ENCODE measurements at regions not wholly inside any gene's neighbourhood (a gene's known extent, or its start where the extent isn't known, plus 50 kb on each side); places are given as distances from the start of the nearest gene placed in this dataset.

DNA sequence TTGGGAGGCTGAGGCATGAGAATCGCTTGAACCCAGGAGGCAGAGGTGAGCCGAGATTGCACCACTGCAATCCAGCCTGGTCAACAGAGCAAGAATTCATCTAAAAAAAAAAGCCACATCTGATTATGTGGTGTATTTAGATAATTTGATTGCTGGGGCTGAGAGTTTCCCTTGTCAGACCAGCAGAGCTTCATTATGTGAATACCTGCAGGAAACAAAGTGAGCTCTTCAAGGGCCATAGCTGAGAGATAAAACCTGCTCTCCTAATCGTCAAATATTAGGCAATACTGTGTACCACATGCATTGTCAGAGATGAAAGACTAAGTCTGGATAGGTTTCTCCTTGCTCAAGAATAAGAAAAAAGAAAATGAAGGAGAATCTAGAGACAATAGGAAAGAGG is 800.0 kb upstream of the IGFBP7 start:
- Histone ChIP-seq H3K79me2 (ENCODE audit: insufficient read depth, low read length) (no peaks in the 10 kb centered on the region), H3K4me2 (ENCODE audit: low read length) (no peak overlapping the region)
- TF ChIP-seq EZH2 (IDR thresholded peaks at IDR 0.05; ENCODE audit: borderline replicate concordance, low read length): no peak
- TF ChIP-seq, protein P1, sequence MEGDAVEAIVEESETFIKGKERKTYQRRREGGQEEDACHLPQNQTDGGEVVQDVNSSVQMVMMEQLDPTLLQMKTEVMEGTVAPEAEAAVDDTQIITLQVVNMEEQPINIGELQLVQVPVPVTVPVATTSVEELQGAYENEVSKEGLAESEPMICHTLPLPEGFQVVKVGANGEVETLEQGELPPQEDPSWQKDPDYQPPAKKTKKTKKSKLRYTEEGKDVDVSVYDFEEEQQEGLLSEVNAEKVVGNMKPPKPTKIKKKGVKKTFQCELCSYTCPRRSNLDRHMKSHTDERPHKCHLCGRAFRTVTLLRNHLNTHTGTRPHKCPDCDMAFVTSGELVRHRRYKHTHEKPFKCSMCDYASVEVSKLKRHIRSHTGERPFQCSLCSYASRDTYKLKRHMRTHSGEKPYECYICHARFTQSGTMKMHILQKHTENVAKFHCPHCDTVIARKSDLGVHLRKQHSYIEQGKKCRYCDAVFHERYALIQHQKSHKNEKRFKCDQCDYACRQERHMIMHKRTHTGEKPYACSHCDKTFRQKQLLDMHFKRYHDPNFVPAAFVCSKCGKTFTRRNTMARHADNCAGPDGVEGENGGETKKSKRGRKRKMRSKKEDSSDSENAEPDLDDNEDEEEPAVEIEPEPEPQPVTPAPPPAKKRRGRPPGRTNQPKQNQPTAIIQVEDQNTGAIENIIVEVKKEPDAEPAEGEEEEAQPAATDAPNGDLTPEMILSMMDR (IDR thresholded peaks at IDR 0.05; ENCODE audit: low read length): no peak

DNA sequence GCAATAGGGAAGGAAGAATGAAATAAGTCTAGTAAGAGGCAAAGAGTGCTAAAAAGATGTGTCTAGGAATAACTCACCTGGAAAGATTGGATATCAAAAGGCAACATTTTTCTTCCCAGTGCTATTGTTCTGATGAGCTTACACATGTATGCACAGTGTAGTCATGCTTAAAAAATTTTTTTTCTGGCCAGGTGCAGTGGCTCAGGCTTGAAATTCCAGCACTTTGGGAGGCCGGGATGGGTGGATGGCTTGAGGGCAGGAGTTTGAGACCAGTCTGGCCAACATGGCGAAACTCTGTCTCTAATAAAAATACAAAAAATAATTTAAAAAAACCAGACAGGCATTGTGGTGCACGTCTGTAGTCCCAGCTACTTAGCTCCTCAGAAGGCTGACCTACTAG is 795.8 kb upstream of the IGFBP7 start:
- Histone ChIP-seq H4K20me1 (ENCODE audit: insufficient read depth, low read length) (no peaks in the 10 kb centered on the region), H3F3A (ENCODE audit: insufficient read depth, low read length) (no peaks in the 10 kb centered on the region), H3K79me2 (ENCODE audit: insufficient read depth, low read length) (no peaks in the 10 kb centered on the region), H3K9me2 (ENCODE audit: low read depth, low read length) (no peaks in the 10 kb centered on the region), H3K36me3 (ENCODE audit: insufficient read depth, low read length) (no peaks in the 10 kb centered on the region), H3K4me1 (ENCODE audit: insufficient read depth, low read length, severe bottlenecking) (no peaks in the 10 kb centered on the region), H3K4me3 (ENCODE audit: low read depth, low read length, poor library complexity, severe bottlenecking) (no peak overlapping the region), H3K4me2 (ENCODE audit: low read length) (no peak overlapping the region), H3K9ac (ENCODE audit: low read length) (no peak overlapping the region), H3K9me3 (ENCODE audit: low read length) (no peaks in the 10 kb centered on the region), H2AFZ (ENCODE audit: low read length) (no peak overlapping the region), H3K27ac (ENCODE audit: low read depth, low read length, poor library complexity, severe bottlenecking) (no peak overlapping the region), H3K27me3 (ENCODE audit: insufficient read depth, low read length) (no peaks in the 10 kb centered on the region)
- TF ChIP-seq EZH2 (IDR thresholded peaks at IDR 0.05; ENCODE audit: borderline replicate concordance, low read length): no peak
- TF ChIP-seq, protein P1 (IDR thresholded peaks at IDR 0.05; ENCODE audit: low read length): no peak

More for the DNA sequence above, 800.0 kb upstream of the IGFBP7 start:
- Histone ChIP-seq H3K27ac (ENCODE audit: low read depth, low read length, poor library complexity, severe bottlenecking) (no peak overlapping the region), H3F3A (ENCODE audit: insufficient read depth, low read length) (no peaks in the 10 kb centered on the region), H3K4me3 (ENCODE audit: low read depth, low read length, poor library complexity, severe bottlenecking) (no peak overlapping the region), H3K36me3 (ENCODE audit: insufficient read depth, low read length) (no peaks in the 10 kb centered on the region), H4K20me1 (ENCODE audit: insufficient read depth, low read length) (no peaks in the 10 kb centered on the region), H2AFZ (ENCODE audit: low read length) (no peak overlapping the region), H3K4me1 (ENCODE audit: insufficient read depth, low read length, severe bottlenecking) (no peaks in the 10 kb centered on the region), H3K9me3 (ENCODE audit: low read length) (no peaks in the 10 kb centered on the region), H3K27me3 (ENCODE audit: insufficient read depth, low read length) (no peaks in the 10 kb centered on the region), H3K9me2 (ENCODE audit: low read depth, low read length) (no peaks in the 10 kb centered on the region), H3K9ac (ENCODE audit: low read length) (no peak overlapping the region)

DNA sequence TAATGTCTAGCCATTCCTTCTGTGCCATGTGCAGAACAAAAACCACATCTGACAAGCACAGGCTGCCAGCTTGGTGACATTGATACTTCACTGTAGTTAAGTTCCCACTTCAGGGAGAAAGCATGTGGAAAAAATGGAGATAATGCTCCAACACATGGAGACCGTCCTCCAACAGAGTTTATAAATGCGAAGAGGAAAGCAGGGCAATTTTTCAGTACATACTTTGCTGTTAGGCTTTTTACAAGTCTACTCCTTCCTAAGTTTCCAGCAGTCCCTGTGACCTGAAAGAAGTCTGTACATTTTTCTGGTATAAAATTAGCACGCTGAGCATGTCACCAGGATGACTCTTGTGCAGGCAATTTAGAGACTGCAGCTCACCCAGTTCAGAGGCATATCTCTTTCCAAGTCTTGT is 766.9 kb upstream of the IGFBP7 start:
- Histone ChIP-seq H3K9ac (ENCODE audit: low read length) (no peak overlapping the region), H3K36me3 (ENCODE audit: insufficient read depth, low read length) (no peaks in the 10 kb centered on the region), H3K4me1 (ENCODE audit: insufficient read depth, low read length, severe bottlenecking) (no peaks in the 10 kb centered on the region), H3F3A (ENCODE audit: insufficient read depth, low read length) (no peaks in the 10 kb centered on the region), H3K4me3 (ENCODE audit: low read depth, low read length, poor library complexity, severe bottlenecking) (no peak overlapping the region), H3K4me2 (ENCODE audit: low read length) (no peak overlapping the region), H3K9me2 (ENCODE audit: low read depth, low read length) (no peaks in the 10 kb centered on the region), H3K79me2 (ENCODE audit: insufficient read depth, low read length) (no peaks in the 10 kb centered on the region), H2AFZ (ENCODE audit: low read length) (no peak overlapping the region), H3K9me3 (ENCODE audit: low read length) (no peaks in the 10 kb centered on the region), H4K20me1 (ENCODE audit: insufficient read depth, low read length) (no peaks in the 10 kb centered on the region), H3K27ac (ENCODE audit: low read depth, low read length, poor library complexity, severe bottlenecking) (no peak overlapping the region), H3K27me3 (ENCODE audit: insufficient read depth, low read length) (no peaks in the 10 kb centered on the region)
- no peak for TF ChIP-seq EZH2 (IDR thresholded peaks at IDR 0.05; ENCODE audit: borderline replicate concordance, low read length)
- TF ChIP-seq, protein P1 (IDR thresholded peaks at IDR 0.05; ENCODE audit: low read length): no peak

All from OCI-LY1 (cell line).